DND-41 (cell line): ENCODE measurements at regions not wholly inside any gene's neighbourhood (a gene's known extent, or its start where the extent isn't known, plus 50 kb on each side); places are given as distances from the start of the nearest gene placed in this dataset.

Experiments used
- EZH2 ChIP-seq: IDR thresholded peaks from 3 replicates; pipeline ENCODE4 v1.6.1; 2012; ENCODE audit warnings: borderline replicate concordance, low read depth, mild to moderate bottlenecking, moderate library complexity, low read length, inconsistent platforms; ENCODE audit not compliant: severe bottlenecking
- TF ChIP-seq, protein P1 (sequence below): IDR thresholded peaks from 2 replicates; pipeline ENCODE4 v1.5.1; 2012; ENCODE audit warnings: borderline replicate concordance, low read length, moderate library complexity, mild to moderate bottlenecking; ENCODE audit not compliant: poor library complexity, severe bottlenecking; ENCODE audit errors: extremely low read depth

GRCh38 chr10:44628921-44629320, 244.0 kb upstream of the CXCL12 start:
- TF ChIP-seq, protein P1, sequence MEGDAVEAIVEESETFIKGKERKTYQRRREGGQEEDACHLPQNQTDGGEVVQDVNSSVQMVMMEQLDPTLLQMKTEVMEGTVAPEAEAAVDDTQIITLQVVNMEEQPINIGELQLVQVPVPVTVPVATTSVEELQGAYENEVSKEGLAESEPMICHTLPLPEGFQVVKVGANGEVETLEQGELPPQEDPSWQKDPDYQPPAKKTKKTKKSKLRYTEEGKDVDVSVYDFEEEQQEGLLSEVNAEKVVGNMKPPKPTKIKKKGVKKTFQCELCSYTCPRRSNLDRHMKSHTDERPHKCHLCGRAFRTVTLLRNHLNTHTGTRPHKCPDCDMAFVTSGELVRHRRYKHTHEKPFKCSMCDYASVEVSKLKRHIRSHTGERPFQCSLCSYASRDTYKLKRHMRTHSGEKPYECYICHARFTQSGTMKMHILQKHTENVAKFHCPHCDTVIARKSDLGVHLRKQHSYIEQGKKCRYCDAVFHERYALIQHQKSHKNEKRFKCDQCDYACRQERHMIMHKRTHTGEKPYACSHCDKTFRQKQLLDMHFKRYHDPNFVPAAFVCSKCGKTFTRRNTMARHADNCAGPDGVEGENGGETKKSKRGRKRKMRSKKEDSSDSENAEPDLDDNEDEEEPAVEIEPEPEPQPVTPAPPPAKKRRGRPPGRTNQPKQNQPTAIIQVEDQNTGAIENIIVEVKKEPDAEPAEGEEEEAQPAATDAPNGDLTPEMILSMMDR = no peak
- TF ChIP-seq EZH2 = no peak
